OCI-LY7 (cell line): ENCODE measurements at regions not wholly inside any gene's neighbourhood (a gene's known extent, or its start where the extent isn't known, plus 50 kb on each side); places are given as distances from the start of the nearest gene placed in this dataset.

Source experiments
- BruUV-seq: library from RNA; stranded (reverse); fragments of 400-500 nt; replicated peaks from 2 replicates; lab custom pipeline; 2021; lab: Mats Ljungman, UMichigan
- CTCF ChIA-PET: fragments of 300-600 bp; sonication (Branson Sonifier 250); formaldehyde crosslinking; loops from one replicate; lab custom pipeline; 2022; ENCODE audit warnings: antibody characterized with exemption; ENCODE audit not compliant: unreplicated experiment; lab: Charles Lee
- POLR2A ChIA-PET: fragments of 300-600 bp; sonication (Branson Sonifier 250); formaldehyde crosslinking; loops from one replicate; lab custom pipeline; 2022; ENCODE audit warnings: antibody characterized with exemption; lab: Charles Lee
- DNase-seq: peaks from one replicate; pipeline ENCODE4 v3.0.0-alpha.2; 2015; ENCODE audit warnings: low spot score
- H2AFZ ChIP-seq: fragments of 200-600 bp; sonication (generic), shearing (Covaris generic); 2 replicates; pipeline ENCODE4 v1.6.1; 2014; ENCODE audit warnings: mild to moderate bottlenecking, antibody characterized with exemption, low read length, moderate library complexity
- H3K27ac ChIP-seq: fragments of 200-600 bp; sonication (generic); 2 replicates; pipeline ENCODE4 v1.5.1; 2014; ENCODE audit warnings: mixed run types, low read depth, mild to moderate bottlenecking, moderate library complexity, low read length, inconsistent platforms; ENCODE audit not compliant: poor library complexity, severe bottlenecking
- H3K36me3 ChIP-seq: fragments of 200-600 bp; sonication (generic); 2 replicates; pipeline ENCODE4 v1.6.1; 2014; ENCODE audit warnings: mild to moderate bottlenecking, antibody characterized with exemption, low read length, moderate library complexity, mixed read lengths; ENCODE audit not compliant: insufficient read depth
- H3K4me1 ChIP-seq: fragments of 200-600 bp; sonication (generic); 2 replicates; pipeline ENCODE4 v1.5.1; 2014; ENCODE audit warnings: mild to moderate bottlenecking, low read length; ENCODE audit not compliant: insufficient read depth, poor library complexity, severe bottlenecking
- H3K4me2 ChIP-seq: fragments of 200-600 bp; sonication (generic); 2 replicates; pipeline ENCODE4 v1.6.1; 2014; ENCODE audit warnings: mild to moderate bottlenecking, low read length
- H3K4me3 ChIP-seq: fragments of 200-600 bp; sonication (generic); 2 replicates; pipeline ENCODE4 v1.5.1; 2014; ENCODE audit warnings: mild to moderate bottlenecking, low read depth, low read length; ENCODE audit not compliant: poor library complexity, severe bottlenecking
- H3K79me2 ChIP-seq: fragments of 200-600 bp; sonication (generic); 2 replicates; pipeline ENCODE4 v1.6.1; 2016; ENCODE audit warnings: low read depth, mild to moderate bottlenecking, low read length, moderate library complexity, mixed read lengths; ENCODE audit not compliant: insufficient read depth
- H3K9me2 ChIP-seq: fragments of 200-600 bp; sonication (generic); 2 replicates; pipeline ENCODE4 v1.6.1; 2016; ENCODE audit warnings: mild to moderate bottlenecking, low read length, mixed read lengths; ENCODE audit not compliant: insufficient read depth
- H3K9me3 ChIP-seq: fragments of 200-600 bp; sonication (generic); 2 replicates; pipeline ENCODE4 v1.6.1; 2014; ENCODE audit warnings: mild to moderate bottlenecking, mixed run types, low read length, mixed read lengths
- H4K20me1 ChIP-seq: fragments of 200-600 bp; sonication (generic); 2 replicates; pipeline ENCODE4 v1.6.1; 2014; ENCODE audit warnings: mild to moderate bottlenecking, antibody characterized with exemption, low read length, moderate library complexity, mixed read lengths; ENCODE audit not compliant: insufficient read depth
- EZH2phosphoT487 ChIP-seq: fragments of 200-600 bp; sonication (generic); IDR thresholded peaks from 2 replicates; pipeline ENCODE4 v1.6.1; 2018; ENCODE audit warnings: low read depth, borderline replicate concordance, mild to moderate bottlenecking, mixed run types, antibody characterized with exemption, low read length, moderate library complexity, mixed read lengths
- intact Hi-C: fragments of 100-400 bp; cut with micrococcal nuclease; formaldehyde crosslinking; loops from one replicate; pipeline ENCODE4 v1.10.0; 2022; ENCODE audit not compliant: unreplicated experiment
- TF ChIP-seq, protein P1 (sequence below): fragments of 200-600 bp; sonication (generic); conservative IDR thresholded peaks from 2 replicates; pipeline ENCODE4 v1.5.1; 2014; ENCODE audit warnings: mild to moderate bottlenecking, antibody characterized with exemption, low read length, moderate library complexity, mixed read lengths

DNA sequence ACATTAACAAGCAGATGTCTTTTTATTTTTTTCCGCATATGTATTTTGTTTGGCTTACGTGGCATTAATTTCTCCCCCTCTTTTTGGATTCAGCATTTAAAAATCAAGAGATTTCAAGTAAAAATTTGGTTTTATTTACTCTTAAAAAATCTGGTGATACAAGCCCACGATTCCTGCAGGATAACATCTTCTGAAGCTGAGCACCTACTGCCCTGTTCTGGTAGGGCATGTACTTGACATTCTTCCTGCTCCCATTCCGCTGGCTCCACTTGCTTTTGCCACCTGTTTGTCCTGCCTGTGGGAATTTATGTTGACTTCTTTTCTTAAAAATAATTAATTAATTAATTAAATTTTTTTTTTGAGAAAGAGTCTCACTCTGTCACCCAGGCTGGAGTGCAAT, 105.2 kb upstream of the SLC25A13 start:
- Histone ChIP-seq H3K79me2 (no peaks in the 10 kb centered on the region), H3K27ac (no peak overlapping the region), H2AFZ (no peak overlapping the region), H3K9me3 (no peaks in the 10 kb centered on the region), H3K4me1 (peaks cover 1% of the 10 kb centered on the region), H3K9me2 (no peaks in the 10 kb centered on the region), H3K36me3 (no peaks in the 10 kb centered on the region), H4K20me1 (no peaks in the 10 kb centered on the region), H3K4me3 (no peak overlapping the region), H3K4me2 (no peak overlapping the region)
- intact Hi-C loops: no loop called here
- ChIA-PET POLR2A (interaction anchor here (0.5 to 0.7 kb wide), 2 partner anchors 9 to 287 kb away, joined by 3 read pairs; no protein-coding TSS in a partner anchor), CTCF (no interaction called here)
- TF ChIP-seq, protein P1, sequence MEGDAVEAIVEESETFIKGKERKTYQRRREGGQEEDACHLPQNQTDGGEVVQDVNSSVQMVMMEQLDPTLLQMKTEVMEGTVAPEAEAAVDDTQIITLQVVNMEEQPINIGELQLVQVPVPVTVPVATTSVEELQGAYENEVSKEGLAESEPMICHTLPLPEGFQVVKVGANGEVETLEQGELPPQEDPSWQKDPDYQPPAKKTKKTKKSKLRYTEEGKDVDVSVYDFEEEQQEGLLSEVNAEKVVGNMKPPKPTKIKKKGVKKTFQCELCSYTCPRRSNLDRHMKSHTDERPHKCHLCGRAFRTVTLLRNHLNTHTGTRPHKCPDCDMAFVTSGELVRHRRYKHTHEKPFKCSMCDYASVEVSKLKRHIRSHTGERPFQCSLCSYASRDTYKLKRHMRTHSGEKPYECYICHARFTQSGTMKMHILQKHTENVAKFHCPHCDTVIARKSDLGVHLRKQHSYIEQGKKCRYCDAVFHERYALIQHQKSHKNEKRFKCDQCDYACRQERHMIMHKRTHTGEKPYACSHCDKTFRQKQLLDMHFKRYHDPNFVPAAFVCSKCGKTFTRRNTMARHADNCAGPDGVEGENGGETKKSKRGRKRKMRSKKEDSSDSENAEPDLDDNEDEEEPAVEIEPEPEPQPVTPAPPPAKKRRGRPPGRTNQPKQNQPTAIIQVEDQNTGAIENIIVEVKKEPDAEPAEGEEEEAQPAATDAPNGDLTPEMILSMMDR: no peak
- no peak for TF ChIP-seq EZH2phosphoT487
- BruUV-seq: no TSS peak
- DNase-seq: no peak

DNA sequence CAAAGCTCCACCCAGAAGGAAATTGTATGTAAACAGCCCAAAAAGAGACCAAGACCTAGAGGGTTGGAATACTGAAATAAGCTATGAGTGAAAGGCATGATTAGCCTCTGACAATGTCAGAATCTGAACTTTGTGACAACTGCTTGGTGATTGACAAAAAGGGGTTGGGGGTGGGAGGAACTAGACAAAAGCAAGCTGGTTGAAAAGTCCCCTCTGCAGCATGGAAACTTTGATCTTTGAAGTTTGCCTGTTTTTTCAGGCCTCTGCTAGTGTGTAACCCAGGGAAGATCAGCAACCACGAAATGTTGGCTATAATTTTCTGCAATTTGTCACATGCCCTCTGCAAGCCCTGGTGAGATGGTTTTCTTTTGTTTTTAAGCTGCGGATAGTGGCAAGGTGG, 104.8 kb upstream of the SLC25A13 start:
- Histone ChIP-seq H3K4me2 (no peak overlapping the region), H3K27ac (no peak overlapping the region), H4K20me1 (no peaks in the 10 kb centered on the region), H3K79me2 (no peaks in the 10 kb centered on the region), H3K9me3 (no peaks in the 10 kb centered on the region), H3K9me2 (no peaks in the 10 kb centered on the region), H3K36me3 (no peaks in the 10 kb centered on the region), H3K4me1 (peaks cover 6% of the 10 kb centered on the region), H2AFZ (no peak overlapping the region; the same call in 1 of the 2 replicates), H3K4me3 (no peak overlapping the region)
- intact Hi-C loops: no loop called here
- no TSS peak for BruUV-seq
- no peak for TF ChIP-seq EZH2phosphoT487
- TF ChIP-seq, protein P1: no peak
- no peak for DNase-seq
- CTCF ChIA-PET: no interaction called here
- POLR2A ChIA-PET: interaction anchor here (0.5 to 1.0 kb wide), 3 partner anchors 10 to 289 kb away, joined by 3 to 4 read pairs (median 3); no protein-coding TSS in a partner anchor

DNA sequence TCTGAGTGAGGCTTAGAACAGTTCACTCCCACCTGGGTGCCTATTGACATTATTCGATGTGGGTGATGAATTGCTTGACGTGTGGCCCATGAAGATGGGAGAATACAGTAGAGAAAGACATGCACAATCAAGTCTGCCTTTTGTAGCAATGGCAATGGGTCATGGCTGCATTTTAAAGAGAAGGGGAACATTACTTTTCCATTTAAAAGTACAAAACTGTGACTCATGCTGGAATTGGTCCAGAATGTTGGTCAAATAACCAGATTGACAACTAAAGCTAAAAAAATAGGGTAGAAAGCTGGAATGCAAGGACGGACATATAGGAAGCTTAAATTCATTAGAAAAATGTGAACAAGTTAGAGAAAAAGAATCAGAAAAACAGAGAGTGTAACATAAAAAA, 104.1 kb upstream of the SLC25A13 start:
- BruUV-seq: no TSS peak
- no peaks in the 10 kb centered on the region for H4K20me1 ChIP-seq
- H3K9me2 ChIP-seq: no peaks in the 10 kb centered on the region
- no peak for DNase-seq
- H3K4me3 ChIP-seq: no peak overlapping the region
- no peak overlapping the region for H3K27ac ChIP-seq
- TF ChIP-seq, protein P1: no peak
- no peak for TF ChIP-seq EZH2phosphoT487
- ChIA-PET CTCF (no interaction called here), POLR2A (interaction anchor here (1.0 kb wide), 1 partner anchor 289 kb away, joined by 4 read pairs; no protein-coding TSS in a partner anchor)
- H3K4me2 ChIP-seq: no peak overlapping the region
- no peak overlapping the region for H2AFZ ChIP-seq
- intact Hi-C loops: no loop called here
- no peaks in the 10 kb centered on the region for H3K36me3 ChIP-seq
- H3K79me2 ChIP-seq: no peaks in the 10 kb centered on the region
- H3K4me1 ChIP-seq: peaks cover 12% of the 10 kb centered on the region
- H3K9me3 ChIP-seq: no peaks in the 10 kb centered on the region
